Ishikawa (cell line): ENCODE measurements at regions not wholly inside any gene's neighbourhood (a gene's known extent, or its start where the extent isn't known, plus 50 kb on each side); places are given as distances from the start of the nearest gene placed in this dataset.

ENCODE experiments used
- CEBPB ChIP-seq: IDR thresholded peaks from 2 replicates; pipeline ENCODE4 v1.6.1; 2012
- CREB1 ChIP-seq: IDR thresholded peaks from 2 replicates; pipeline ENCODE4 v1.6.1; 2012; ENCODE audit warnings: low read depth
- EGR1 ChIP-seq: IDR thresholded peaks from 2 replicates; pipeline ENCODE4 v1.6.1; 2012
- EP300 ChIP-seq: IDR thresholded peaks from 2 replicates; pipeline ENCODE4 v1.6.1; 2012; ENCODE audit warnings: borderline replicate concordance
- FOXM1 ChIP-seq: IDR thresholded peaks from 2 replicates; pipeline ENCODE4 v1.6.1; 2012; ENCODE audit warnings: low read depth, borderline replicate concordance
- MAX ChIP-seq: IDR thresholded peaks from 2 replicates; pipeline ENCODE4 v1.6.1; 2012
- NFIC ChIP-seq: IDR thresholded peaks from 2 replicates; pipeline ENCODE4 v1.6.1; 2012
- RAD21 ChIP-seq: IDR thresholded peaks from 2 replicates; pipeline ENCODE4 v1.6.1; 2012; ENCODE audit warnings: low read depth
- REST ChIP-seq: IDR thresholded peaks from 2 replicates; pipeline ENCODE4 v1.6.1; 2012; ENCODE audit warnings: low read depth, mild to moderate bottlenecking
- TAF1 ChIP-seq: IDR thresholded peaks from 2 replicates; pipeline ENCODE4 v1.6.1; 2012; ENCODE audit warnings: low read depth, mild to moderate bottlenecking
- TCF12 ChIP-seq: IDR thresholded peaks from 2 replicates; pipeline ENCODE4 v1.6.1; 2012; ENCODE audit warnings: low read depth
- TEAD4 ChIP-seq: IDR thresholded peaks from 2 replicates; pipeline ENCODE4 v1.6.1; 2012
- USF1 ChIP-seq: IDR thresholded peaks from 2 replicates; pipeline ENCODE4 v1.6.1; 2012
- YY1 ChIP-seq: IDR thresholded peaks from 2 replicates; pipeline ENCODE4 v1.6.1; 2012; ENCODE audit warnings: low read depth
- ZBTB7A ChIP-seq: IDR thresholded peaks from 2 replicates; pipeline ENCODE4 v1.6.1; 2012; ENCODE audit warnings: low read depth

- TF ChIP-seq REST (no peak), MAX (no peak), CEBPB (no peak), CREB1 (no peak), TEAD4 (no peak), USF1 (no peak), TCF12 (no peak)
These were observed 416.5 kb downstream of the GABRG2 start for GRCh38 chr5:162484095-162484494.

- no peak for TF ChIP-seq FOXM1
- no peak for TF ChIP-seq NFIC
- no peak for TF ChIP-seq CREB1
- TF ChIP-seq RAD21: no peak
- no peak for TF ChIP-seq USF1
- TF ChIP-seq ZBTB7A: no peak
- TF ChIP-seq TCF12: no peak
- TF ChIP-seq YY1: no peak
- no peak for TF ChIP-seq EGR1
- no peak for TF ChIP-seq TAF1
- no peak for TF ChIP-seq CEBPB
- no peak for TF ChIP-seq TEAD4
- no peak for TF ChIP-seq MAX
- no peak for TF ChIP-seq REST
- TF ChIP-seq EP300: no peak
These were observed 417.4 kb downstream of the GABRG2 start for GRCh38 chr5:162484986-162485385.

GRCh38 chr5:162485666-162486292, 418.2 kb downstream of the GABRG2 start:
- no peak for TF ChIP-seq EP300
- no peak for TF ChIP-seq RAD21
- no peak for TF ChIP-seq YY1
- no peak for TF ChIP-seq MAX
- TF ChIP-seq EGR1: no peak
- no peak for TF ChIP-seq ZBTB7A
- TF ChIP-seq FOXM1: no peak
- TF ChIP-seq REST: no peak
- TF ChIP-seq CEBPB: no peak
- TF ChIP-seq USF1: no peak
- no peak for TF ChIP-seq TCF12
- no peak for TF ChIP-seq NFIC
- no peak for TF ChIP-seq TAF1
